ACHN (cell line): ENCODE measurements at regions not wholly inside any gene's neighbourhood (a gene's known extent, or its start where the extent isn't known, plus 50 kb on each side); places are given as distances from the start of the nearest gene placed in this dataset.
"Not testable (repeated sequence)": the region's sequence is repeated elsewhere in the genome, so short reads cannot be mapped to it uniquely, and the experiment has no call there.

Experiments used
- DNase-seq: peaks from one replicate; pipeline ENCODE4 v3.0.0-alpha.2; 2015
- in situ Hi-C: cut with HindIII; loops from 2 replicates; pipeline ENCODE4 v1.10.0; 2017; ENCODE audit warnings: low sequenced_read_pairs, low pct_ligation_motif_present, low pct_unique_long_range_greater_than_20kb

DNA sequence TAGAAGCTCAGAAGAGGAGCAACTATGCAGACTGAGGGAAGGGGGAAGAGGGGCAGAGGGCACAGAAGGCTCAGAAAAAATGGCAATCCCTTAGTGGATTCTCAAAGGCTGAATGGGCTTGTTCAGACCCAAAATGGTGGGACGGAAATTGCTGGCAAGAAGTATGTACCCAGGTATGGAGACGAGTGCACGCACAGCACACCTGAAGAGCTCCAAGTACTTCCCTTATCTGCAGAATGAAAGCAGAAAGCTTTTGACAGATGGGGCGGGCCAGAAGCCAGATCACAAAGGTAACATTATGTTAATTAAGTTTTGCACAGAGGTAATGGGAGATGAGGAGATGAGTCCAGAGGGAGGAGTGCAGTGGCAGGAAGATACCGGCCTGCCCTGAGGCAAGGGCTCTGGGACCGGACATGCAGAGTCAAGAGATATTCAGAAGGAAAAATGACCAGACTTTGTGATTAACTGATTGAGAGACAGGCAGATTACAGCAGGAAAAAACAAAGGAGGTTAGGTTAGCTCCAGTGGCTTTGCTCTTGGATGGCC lies 138.1 kb upstream of the PIK3R1 start:
- in situ Hi-C loops: no loop called here
- no peak for DNase-seq

DNA sequence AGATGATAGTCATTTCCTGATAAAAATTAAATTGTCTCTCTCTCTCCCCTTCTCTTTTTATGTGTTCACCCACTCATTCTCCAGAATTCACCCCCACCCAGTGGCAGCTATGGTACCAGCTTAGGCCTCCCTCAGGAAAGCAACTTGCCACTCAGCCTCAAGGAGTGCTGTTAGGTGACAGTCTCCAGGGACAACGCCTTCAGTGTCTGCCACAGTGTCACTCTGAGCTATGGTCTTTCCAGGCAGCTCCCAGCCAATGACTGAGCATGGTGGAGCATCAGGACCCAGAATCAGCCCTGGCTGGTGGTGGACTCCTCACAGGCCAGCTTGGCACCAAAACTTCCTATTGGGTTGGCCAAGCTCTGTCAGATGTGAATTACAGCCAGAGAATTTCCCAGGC lies 140.9 kb upstream of the PIK3R1 start:
- no peak for DNase-seq
- in situ Hi-C loops: no loop called here

DNA sequence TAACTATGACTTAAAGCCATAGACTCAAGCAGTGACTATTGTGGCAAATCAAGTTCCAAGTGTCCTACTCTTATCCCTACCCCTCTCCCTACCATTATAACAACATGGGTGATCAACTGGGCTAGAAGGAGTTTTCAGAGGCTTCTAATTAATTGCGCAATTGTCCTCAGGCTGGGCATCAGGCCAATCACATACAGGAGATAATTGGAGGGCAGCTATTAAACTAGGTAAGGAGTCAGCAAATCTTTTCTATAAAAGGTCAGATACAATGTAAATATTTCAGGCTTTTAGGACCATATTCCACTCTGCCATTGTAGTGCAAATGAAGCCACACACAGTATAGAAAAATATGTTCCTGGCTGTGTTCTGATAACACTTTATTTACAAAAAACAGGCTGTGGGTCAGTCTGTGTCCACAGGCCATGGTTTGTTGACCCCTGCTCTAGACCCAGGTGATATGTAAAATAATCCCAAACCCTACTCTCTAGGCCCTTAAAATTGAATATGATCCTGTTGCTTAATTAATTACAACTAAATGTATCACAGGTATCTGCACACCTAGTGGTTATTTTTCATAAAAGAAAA lies 141.4 kb upstream of the PIK3R1 start:
- in situ Hi-C loops: no loop called here

DNA sequence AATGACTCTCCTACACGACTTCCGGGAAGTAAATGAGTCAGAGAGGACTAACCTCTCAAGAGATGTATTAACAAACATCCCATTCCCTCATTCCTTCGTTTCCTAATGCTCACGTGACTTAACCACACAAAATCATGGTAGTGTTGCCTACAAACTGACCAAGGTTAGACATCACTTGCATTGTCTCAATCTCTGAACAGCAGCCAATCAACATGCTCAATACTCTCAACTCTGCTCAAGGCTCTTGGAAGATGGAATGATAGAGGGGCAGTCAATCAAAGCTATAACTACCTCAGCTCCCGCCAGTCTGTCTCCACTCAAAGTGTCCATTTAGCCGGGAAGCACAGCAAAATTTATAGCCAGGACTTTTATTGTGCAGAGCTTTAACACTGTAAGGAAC lies 143.8 kb upstream of the PIK3R1 start:
- in situ Hi-C loops: no loop called here
- no peak for DNase-seq

More for the DNA sequence above, 141.4 kb upstream of the PIK3R1 start:
- no peak for DNase-seq

DNA sequence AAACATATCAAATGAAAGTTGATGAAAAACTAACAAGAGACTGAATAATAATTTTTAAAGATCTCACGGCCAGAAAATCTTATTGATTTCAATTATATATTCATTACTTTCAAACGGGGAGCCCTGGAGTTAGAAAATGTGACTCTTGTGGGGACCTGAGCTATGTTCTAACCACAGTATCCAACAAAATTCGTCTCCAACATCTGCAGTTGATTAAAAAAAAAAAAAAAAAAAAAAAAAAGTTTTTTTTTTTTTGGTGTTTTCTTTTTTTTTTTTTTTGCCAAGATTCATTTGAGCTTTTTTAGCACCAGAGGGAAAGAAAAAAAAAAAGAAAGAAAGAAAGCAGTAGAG lies 144.3 kb upstream of the PIK3R1 start:
- DNase-seq: no peak

DNA sequence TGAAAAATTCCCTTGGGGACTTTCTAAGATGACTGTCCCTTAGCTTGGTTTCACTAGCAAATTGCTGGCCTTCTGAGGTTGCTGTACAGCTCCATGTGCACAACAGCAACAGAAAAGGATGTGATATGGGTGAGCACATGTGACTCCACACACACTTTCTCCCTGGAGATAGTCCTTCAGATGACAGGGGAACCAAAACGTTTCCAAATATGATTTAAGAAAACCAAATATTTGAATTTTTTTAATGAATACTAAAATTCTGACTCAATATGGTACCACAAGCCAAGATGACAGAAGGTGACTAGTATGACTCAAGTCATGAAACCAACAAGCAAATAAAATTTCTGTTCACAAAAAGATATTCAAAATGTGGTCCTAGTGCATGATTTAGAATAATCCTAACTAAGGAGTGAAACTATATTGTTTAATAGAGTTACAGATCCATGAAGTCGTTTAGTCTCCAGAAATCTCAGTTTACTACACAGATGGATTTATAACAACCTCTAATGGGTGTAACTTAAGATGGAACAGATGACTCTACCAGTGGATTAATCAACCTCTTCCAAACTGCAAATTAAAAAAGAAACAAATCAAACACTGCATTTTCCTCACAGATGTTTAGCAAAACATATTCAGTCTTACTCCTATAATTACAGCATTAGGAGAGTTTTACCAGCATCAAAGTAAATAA lies 144.8 kb upstream of the PIK3R1 start:
- DNase-seq: no peak
- in situ Hi-C loops: no loop called here

More for the DNA sequence above, 144.3 kb upstream of the PIK3R1 start:
- in situ Hi-C loops: no loop called here

DNA sequence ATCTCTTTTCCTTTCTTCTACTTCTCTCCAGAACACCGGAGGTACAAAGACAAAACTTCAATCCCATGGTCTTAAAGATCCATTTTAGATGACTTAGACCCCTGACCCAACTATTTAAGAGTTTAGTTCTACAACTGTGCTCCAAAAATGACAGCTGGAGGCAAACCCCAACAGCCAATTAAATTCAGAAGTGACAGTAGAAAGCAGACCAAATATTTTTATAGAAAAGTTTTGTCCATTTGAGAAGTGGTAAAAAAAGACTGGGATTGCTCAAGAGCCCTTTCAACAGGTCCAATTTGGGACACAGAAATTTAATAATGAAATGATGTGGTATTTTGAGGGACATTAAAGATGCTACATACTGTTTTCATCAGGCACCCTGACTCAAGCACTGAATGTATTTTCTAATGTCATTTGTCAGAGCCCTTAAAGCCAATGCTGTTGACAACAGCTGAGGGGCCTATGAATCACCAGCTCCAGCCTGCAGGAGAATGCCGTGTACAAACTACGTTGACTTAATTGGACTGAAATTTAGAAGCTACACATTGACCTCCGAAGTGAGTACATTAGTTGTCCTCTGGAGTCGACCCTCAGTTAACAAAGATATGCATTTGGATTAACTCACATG lies 147.5 kb upstream of the PIK3R1 start:
- in situ Hi-C loops: no loop called here
- DNase-seq: no peak

DNA sequence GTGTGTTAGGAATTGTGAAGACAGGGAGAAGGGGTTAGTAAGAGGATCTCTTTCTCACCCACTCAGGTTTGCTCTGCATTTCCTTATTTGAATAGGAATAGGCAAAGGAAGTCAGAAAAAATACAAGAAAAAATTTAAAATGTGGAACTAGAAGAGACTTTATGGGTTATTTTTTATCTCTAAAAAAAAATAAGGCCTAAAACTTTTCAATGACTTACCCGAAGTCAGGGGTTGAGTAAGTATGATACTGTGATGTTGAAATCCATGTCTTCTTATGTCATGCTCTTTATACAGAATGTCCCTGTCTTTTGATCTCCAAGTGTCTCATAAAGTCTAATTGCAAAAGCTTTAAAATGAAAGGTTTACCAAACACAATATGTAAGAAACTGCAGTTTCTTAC lies 148.3 kb upstream of the PIK3R1 start:
- DNase-seq: no peak
- in situ Hi-C loops: no loop called here

DNA sequence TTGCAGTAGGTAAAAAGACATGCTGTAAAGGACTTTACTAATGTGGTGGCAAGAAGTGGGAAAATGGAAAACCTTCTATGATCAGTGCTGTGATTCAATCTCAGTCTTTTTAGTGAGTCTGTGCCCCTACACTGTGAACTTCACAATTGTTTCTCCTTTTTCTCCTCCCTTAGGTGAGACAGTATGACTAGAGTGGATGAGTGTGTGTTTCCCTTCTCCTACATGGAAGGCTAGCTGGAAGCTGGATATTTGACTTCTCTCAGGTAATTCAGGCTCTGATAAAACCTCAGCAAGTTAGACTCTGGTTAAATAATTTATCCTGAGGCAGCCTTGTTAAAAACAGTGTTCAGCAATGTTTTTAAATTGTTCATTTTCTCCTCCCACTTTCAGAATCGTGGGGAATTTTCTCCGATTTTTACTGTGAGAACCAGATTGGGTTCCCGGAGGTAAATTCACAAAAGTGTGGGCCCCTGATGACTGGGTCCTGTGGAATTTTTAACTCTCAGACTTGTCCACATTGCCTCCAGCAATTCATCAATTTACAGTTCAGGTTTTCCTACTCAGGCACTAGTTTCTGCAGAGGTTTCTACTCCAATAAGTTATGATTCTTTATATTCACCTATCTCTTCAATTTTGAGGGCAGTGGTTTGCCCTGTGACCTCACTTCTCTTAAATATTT lies 149.1 kb upstream of the PIK3R1 start:
- no peak for DNase-seq

DNA sequence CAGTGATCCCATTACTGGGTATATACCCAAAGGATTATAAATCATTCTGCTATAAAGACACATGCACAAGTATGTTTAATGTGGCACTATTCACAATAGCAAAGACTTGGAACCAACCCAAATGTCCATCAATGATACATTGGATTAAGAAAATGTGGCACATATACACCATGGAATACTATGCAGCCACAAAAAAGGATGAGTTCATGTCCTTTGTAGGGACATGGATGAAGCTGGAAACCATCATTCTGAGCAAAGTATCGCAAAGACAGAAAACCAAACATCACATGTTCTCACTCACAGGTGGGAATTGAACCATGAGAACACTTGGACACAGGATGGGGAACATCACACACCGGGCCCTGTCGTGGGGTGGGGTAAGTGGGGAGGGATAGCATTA lies 150.2 kb upstream of the PIK3R1 start:
- DNase-seq, in situ Hi-C loops: not testable (repeated sequence)

More for the DNA sequence above, 149.1 kb upstream of the PIK3R1 start:
- in situ Hi-C loops: no loop called here

DNA sequence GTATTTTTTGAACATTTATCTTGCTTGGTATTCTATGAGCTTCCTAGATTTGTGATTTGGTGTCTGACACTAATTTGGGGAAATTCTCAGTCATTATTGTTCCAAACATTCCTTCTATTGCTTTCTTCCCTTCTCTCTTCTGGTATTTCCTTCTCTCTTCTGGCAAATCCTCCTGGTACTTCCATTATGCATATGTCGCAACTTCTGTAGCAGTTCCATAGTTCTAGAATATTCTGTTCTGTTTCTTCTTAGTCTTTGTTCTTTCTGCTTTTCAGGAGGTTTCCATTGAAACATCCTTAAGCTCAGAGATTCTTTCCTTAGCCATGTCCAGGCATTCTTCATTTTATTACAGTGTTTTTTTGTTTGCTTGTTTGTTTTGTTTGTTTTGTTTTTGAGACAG lies 155.2 kb upstream of the PIK3R1 start:
- in situ Hi-C loops: no loop called here
- DNase-seq: no peak

DNA sequence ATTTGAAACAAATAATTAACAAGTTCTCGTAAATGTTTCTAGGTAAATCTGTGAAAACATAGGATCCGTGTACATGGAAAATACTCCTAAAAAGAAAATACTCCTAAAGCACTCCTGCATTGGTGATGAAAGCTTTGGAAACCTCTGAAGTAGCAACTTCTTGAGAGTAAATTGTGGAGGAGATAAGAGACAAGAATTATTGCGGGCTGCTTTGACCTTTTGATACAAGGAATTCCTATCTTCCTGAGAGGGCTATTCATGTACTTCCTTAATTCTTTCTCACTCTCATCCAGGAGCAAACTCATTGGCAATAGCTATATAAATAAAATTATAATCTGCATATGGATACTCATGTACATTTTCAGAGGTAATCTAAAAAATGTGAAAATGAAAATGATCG lies 158.4 kb upstream of the PIK3R1 start:
- no peak for DNase-seq
- in situ Hi-C loops: no loop called here

DNA sequence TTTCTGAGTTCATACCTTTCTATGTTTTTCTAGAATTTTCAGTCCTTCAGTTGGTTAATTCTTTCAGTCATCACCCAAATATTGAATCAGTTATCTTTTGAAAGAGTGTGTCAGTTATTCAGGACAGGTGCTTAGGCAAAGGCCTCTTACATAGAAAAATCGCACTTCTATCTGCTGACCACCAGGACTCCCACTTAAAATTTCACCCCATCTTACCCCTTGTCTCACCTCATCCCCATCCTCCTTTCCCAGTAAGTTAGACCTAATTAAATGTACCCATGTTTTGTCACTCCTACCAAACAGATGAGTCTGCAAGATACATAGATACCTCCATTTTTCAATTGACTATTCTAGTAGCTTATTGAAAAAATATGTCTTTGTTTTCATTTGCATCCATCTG lies 159.9 kb upstream of the PIK3R1 start:
- in situ Hi-C loops: no loop called here
- DNase-seq: no peak

DNA sequence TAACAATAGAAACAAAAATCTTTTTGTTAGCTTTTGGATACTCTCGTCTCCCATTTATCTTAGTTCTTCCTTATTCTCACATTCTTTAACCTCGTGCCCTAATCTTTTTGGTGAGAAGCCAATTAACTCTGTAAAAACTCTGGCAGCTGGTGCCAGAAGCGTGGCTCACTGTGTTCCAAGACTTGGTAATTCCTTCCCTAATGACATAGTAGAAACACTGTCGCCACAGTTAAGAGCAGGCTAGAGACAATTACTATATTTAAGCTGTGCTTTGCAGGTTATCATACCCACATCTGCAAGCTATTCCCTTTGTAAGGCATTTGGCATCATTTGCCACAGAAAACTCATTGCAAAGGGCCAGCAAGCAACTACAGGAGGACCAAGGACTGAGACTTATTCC lies 160.9 kb upstream of the PIK3R1 start:
- in situ Hi-C loops: no loop called here
- DNase-seq: no peak

DNA sequence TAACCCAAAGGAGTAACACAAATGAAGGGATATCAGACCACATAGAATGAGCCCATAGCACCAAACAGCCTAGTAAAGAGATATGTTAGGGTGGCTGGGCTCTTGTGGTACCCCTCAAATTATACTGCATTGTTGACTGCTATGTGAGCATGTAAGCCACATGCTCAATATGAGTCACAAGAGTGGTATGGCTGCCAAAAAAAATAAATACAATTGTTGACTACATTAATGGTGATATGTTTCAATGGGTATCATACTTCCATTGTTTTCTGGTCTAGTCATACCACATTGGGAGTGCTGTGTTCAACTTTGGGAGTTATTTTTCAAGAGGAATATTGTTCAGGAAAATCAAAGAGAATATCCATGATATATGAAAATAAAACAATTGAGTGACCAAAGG lies 162.4 kb upstream of the PIK3R1 start:
- in situ Hi-C loops: no loop called here
- no peak for DNase-seq

DNA sequence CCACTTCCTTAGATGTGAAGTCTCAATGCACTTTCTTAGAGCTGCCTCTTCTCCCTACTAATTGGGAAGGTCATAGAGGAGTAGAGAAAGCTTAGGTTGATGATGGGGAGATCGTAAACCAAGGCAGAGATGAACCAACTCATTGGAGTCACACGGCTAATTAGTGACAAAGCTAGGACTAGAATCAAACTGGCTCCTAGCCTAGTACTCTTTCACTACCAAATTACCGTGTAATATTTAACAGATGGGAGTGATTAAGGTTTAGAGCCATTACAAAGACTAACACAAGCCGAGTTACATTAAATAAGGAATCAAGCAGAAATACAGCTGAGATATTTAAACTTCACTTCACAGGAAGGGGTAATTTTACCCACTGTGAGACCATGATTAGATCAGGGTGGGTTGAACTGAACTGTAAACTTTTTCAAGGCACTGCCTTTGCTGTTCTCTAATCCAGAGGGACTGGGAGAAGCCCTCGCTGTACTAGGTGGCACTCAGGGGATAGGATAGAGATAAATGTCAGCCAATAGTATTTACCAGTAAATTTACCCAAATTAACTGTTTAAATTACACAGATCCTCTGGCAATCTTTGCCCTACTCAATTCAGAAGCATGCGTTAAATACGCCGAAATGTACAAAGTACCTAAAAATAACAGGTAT lies 166.4 kb upstream of the PIK3R1 start:
- no peak for DNase-seq
- in situ Hi-C loops: no loop called here

DNA sequence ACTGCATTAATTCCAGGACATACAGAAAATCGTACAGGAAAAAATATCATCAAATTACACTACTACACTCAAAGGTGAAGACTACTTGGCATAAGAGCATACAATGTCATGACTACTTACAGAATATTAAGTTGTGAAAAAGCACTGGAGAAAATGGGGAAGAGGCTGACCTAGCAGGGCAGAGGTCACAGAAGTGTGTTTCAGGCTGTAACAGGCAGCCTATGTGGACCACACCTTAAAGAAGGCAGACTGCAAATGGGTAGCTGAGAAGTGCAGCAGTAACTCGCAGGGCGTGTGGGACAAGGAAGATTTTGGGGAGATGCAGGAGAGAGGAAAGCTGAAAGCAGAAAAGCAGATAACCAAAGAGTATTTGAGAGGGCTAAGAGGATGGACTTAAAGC lies 167.0 kb upstream of the PIK3R1 start:
- in situ Hi-C loops: no loop called here
- DNase-seq: no peak

DNA sequence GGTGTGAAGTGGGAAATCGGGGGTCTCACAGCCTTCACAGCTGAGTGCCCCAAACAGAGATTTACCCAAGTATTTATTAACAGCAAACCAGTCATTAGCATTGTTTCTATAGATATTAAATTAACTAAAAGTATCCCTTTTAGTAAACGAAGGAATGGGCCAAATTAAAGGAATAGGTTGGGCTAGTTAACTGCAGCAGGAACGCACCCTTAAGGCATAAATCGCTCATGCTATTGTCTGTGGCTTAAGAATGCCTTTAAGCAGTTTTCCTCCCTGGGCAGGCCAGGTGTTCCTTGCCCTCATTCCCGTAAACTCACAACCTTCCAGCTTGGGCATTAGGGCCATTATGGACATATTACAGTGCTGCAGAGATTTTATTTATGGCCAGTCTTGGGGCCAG lies 167.5 kb upstream of the PIK3R1 start:
- in situ Hi-C loops, DNase-seq: not testable (repeated sequence)

DNA sequence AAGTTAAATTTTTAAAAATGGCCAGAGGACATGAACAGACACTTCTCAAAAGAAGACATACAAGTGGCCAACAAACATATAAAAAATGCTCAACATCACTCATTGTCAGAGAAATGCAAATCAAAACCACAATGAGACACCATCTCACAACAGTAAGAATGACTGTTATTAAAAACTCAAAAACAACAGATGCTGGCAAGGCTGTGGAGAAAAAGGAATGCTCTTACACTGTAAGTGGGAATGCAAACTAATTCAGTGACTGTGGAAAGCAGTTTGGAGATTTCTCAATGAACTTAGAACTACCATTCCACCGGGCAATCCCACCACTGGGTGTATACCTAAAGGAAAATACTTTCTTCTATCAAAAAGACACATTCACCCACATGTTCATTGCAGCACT lies 168.5 kb upstream of the PIK3R1 start:
- no peak for DNase-seq
- in situ Hi-C loops: no loop called here
